Panc1 (cell line): ENCODE measurements at regions not wholly inside any gene's neighbourhood (a gene's known extent, or its start where the extent isn't known, plus 50 kb on each side); places are given as distances from the start of the nearest gene placed in this dataset.

ENCODE experiments used
- ATAC-seq: fragments of 200-7000 bp; cut with Tn5 transposase; 2 replicates; pipeline ENCODE4 v1.9.1; 2020; ENCODE audit warnings: mild to moderate bottlenecking, moderate library complexity
- BruUV-seq: library from RNA; stranded (reverse); fragments of 400-500 nt; replicated peaks from 2 replicates; lab custom pipeline; 2021; lab: Mats Ljungman, UMichigan
- CTCF ChIA-PET: fragments of 300-600 bp; sonication (Branson Sonifier 250); formaldehyde crosslinking; loops from one replicate; lab custom pipeline; 2022; ENCODE audit warnings: antibody characterized with exemption; lab: Charles Lee
- POLR2A ChIA-PET: fragments of 300-600 bp; sonication (Branson Sonifier 250); formaldehyde crosslinking; loops from one replicate; lab custom pipeline; 2022; ENCODE audit warnings: antibody characterized with exemption; lab: Charles Lee
- DNase-seq: peaks from one replicate; pipeline ENCODE4 v3.0.0-alpha.2; 2010; ENCODE audit warnings: low read depth, low spot score
- H3K27ac ChIP-seq: 2 replicates; pipeline ENCODE4 v1.5.1; 2011; ENCODE audit warnings: mild to moderate bottlenecking, low read length, inconsistent platforms
- H3K27me3 ChIP-seq: fragments of 200-500 bp; sonication (Bioruptor generic); 2 replicates; pipeline ENCODE4 v1.6.0; 2014; ENCODE audit warnings: low read length, inconsistent platforms; ENCODE audit not compliant: control insufficient read depth, insufficient read depth
- H3K36me3 ChIP-seq: fragments of 200-500 bp; sonication (Bioruptor generic); 2 replicates; pipeline ENCODE4 v1.5.1; 2014; ENCODE audit warnings: inconsistent platforms, mild to moderate bottlenecking, low read length, moderate library complexity; ENCODE audit not compliant: control insufficient read depth, insufficient read depth
- H3K4me1 ChIP-seq: 2 replicates; pipeline ENCODE4 v1.5.1; 2011; ENCODE audit warnings: inconsistent platforms, mild to moderate bottlenecking, low read length, moderate library complexity; ENCODE audit not compliant: control insufficient read depth, insufficient read depth
- H3K4me3 ChIP-seq, 2 experiments: 2 replicates each; pipeline ENCODE4 v1.5.1; 2011 to 2012; ENCODE audit warnings: low read depth in 2 of 2, low read length in 2 of 2, mild to moderate bottlenecking in 2 of 2, inconsistent platforms in 1 of 2, moderate library complexity in 1 of 2
- H3K9me3 ChIP-seq: fragments of 200-500 bp; sonication (Bioruptor generic); 2 replicates; pipeline ENCODE4 v1.5.1; 2014; ENCODE audit warnings: low read depth, mild to moderate bottlenecking, inconsistent platforms, low read length, moderate library complexity; ENCODE audit not compliant: control insufficient read depth, insufficient read depth
- CTCF ChIP-seq: fragments of 450-650 bp; IDR thresholded peaks from 2 replicates; pipeline ENCODE4 v1.5.1; 2017; ENCODE audit warnings: mild to moderate bottlenecking
- POLR2AphosphoS5 ChIP-seq: IDR thresholded peaks from 2 replicates; pipeline ENCODE4 v1.6.1; 2012; ENCODE audit warnings: mild to moderate bottlenecking, low read depth, low read length, moderate library complexity
- REST ChIP-seq, 2 experiments: IDR thresholded peaks; 2 replicates each; pipeline ENCODE4 v1.6.1; 2011 to 2012; ENCODE audit warnings: low read depth in 2 of 2, control low read depth in 1 of 2, low read length in 1 of 2, mild to moderate bottlenecking in 1 of 2, moderate library complexity in 1 of 2; ENCODE audit not compliant: insufficient read depth in 1 of 2
- SIN3A ChIP-seq: IDR thresholded peaks from 2 replicates; pipeline ENCODE4 v1.6.1; 2012; ENCODE audit warnings: low read depth, mild to moderate bottlenecking, low read length, moderate library complexity, borderline replicate concordance; ENCODE audit not compliant: insufficient read depth
- TCF7L2 ChIP-seq: IDR thresholded peaks from 2 replicates; pipeline ENCODE4 v1.6.1; 2011; ENCODE audit warnings: mild to moderate bottlenecking, low read depth, low read length, inconsistent platforms
- in situ Hi-C: cut with HindIII; loops from 2 replicates; pipeline ENCODE4 v1.10.0; 2016; ENCODE audit warnings: low sequenced_read_pairs, low pct_unique_long_range_greater_than_20kb
- intact Hi-C: fragments of 100-400 bp; cut with micrococcal nuclease; formaldehyde crosslinking; loops from one replicate; pipeline ENCODE4 v1.10.0; 2022; ENCODE audit not compliant: unreplicated experiment

GRCh38 chr2:41949091-41949882, 98.5 kb upstream of the PKDCC start:
- in situ Hi-C loops (no loop called here), intact Hi-C loops (no loop called here)
- Histone ChIP-seq H3K36me3 (no peaks in the 10 kb centered on the region), H3K27ac (no peak overlapping the region), H3K4me1 (no peaks in the 10 kb centered on the region), H3K9me3 (no peaks in the 10 kb centered on the region), H3K4me3 (no peak overlapping the region), H3K27me3 (no peaks in the 10 kb centered on the region; the same call in 1 of the 2 replicates)
- DNase-seq (no peak), ATAC-seq (no peak)
- BruUV-seq, result no TSS peak
- ChIA-PET POLR2A (interaction anchor here (0.6 kb wide), 1 partner anchor 155 kb away, joined by 4 read pairs; no protein-coding TSS in a partner anchor), CTCF (no interaction called here)
- TF ChIP-seq CTCF (no peak), TCF7L2 (no peak), SIN3A (no peak), POLR2AphosphoS5 (no peak), REST (IDR thresholded peaks at IDR 0.05; ENCODE audit: insufficient read depth in 1 of 2, low read depth in 2 of 2, low read length in 1 of 2) (no peak)

GRCh38 chr2:41949883-41950665, 97.7 kb upstream of the PKDCC start:
- CTCF ChIA-PET, result no interaction called here
- DNase-seq, result no peak
- Histone ChIP-seq H3K4me3 (no peak overlapping the region), H3K4me1 (no peaks in the 10 kb centered on the region), H3K27me3 (no peaks in the 10 kb centered on the region; the same call in 1 of the 2 replicates), H3K27ac (no peak overlapping the region), H3K36me3 (no peaks in the 10 kb centered on the region), H3K9me3 (no peaks in the 10 kb centered on the region)
- BruUV-seq, result no TSS peak
- TF ChIP-seq CTCF (no peak), TCF7L2 (no peak), REST (IDR thresholded peaks at IDR 0.05; ENCODE audit: insufficient read depth in 1 of 2, low read depth in 2 of 2, low read length in 1 of 2) (no peak), POLR2AphosphoS5 (no peak), SIN3A (no peak)
- ATAC-seq, result no peak
- intact Hi-C loops, result no loop called here
- in situ Hi-C loops, result no loop called here
- POLR2A ChIA-PET, result no interaction called here
